H1 (cell line): ENCODE measurements at regions not wholly inside any gene's neighbourhood (a gene's known extent, or its start where the extent isn't known, plus 50 kb on each side); places are given as distances from the start of the nearest gene placed in this dataset.

ENCODE experiments used
- CTCF ChIA-PET: fragments of 300-600 bp; sonication (Branson Sonifier 250); formaldehyde crosslinking; loops from one replicate; lab custom pipeline; 2021; ENCODE audit not compliant: partially characterized antibody; lab: Charles Lee
- POLR2A ChIA-PET: fragments of 300-600 bp; sonication (Branson Sonifier 250); formaldehyde crosslinking; loops from one replicate; lab custom pipeline; 2021; ENCODE audit warnings: inconsistent platforms; ENCODE audit not compliant: partially characterized antibody; lab: Charles Lee
- DNase-seq, 2 experiments: peaks; one replicate each; pipeline versions ENCODE4 v3.0.0 to v3.0.0-alpha.2; 2010 to 2022; ENCODE audit warnings: low spot score in 2 of 2, low read depth in 1 of 2, mixed read lengths in 1 of 2
- FAIRE-seq: peaks from 2 replicates; lab custom pipeline; 2011; peaks lifted over from hg19 to GRCh38; lab: Jason Lieb, UNC
- H2AFZ ChIP-seq: 2 replicates; pipeline ENCODE4 v1.8.1; 2012; ENCODE audit warnings: low read length, inconsistent platforms
- H2AK5ac ChIP-seq: 2 replicates; pipeline ENCODE4 v1.6.1; 2013; ENCODE audit warnings: low read depth, low read length
- H2BK120ac ChIP-seq: replicated peaks from 2 replicates; pipeline ENCODE3; 2013; ENCODE audit warnings: low read depth, low read length, inconsistent platforms
- H2BK12ac ChIP-seq: 2 replicates; pipeline ENCODE4 v1.6.1; 2013; ENCODE audit warnings: low read depth, low read length
- H2BK15ac ChIP-seq: 2 replicates; pipeline ENCODE4 v1.6.1; 2013; ENCODE audit warnings: low read length
- H2BK20ac ChIP-seq: 2 replicates; pipeline ENCODE4 v1.6.1; 2013; ENCODE audit warnings: low read length
- H2BK5ac ChIP-seq: 2 replicates; pipeline ENCODE4 v1.6.1; 2013; ENCODE audit warnings: low read depth, low read length
- H3K14ac ChIP-seq: 2 replicates; pipeline ENCODE4 v1.6.1; 2013; ENCODE audit warnings: inconsistent platforms; ENCODE audit not compliant: insufficient read length
- H3K18ac ChIP-seq: 2 replicates; pipeline ENCODE4 v1.6.1; 2013; ENCODE audit warnings: low read length; ENCODE audit errors: extremely low read depth
- H3K23ac ChIP-seq: 2 replicates; pipeline ENCODE4 v1.6.1; 2013; ENCODE audit warnings: inconsistent platforms; ENCODE audit not compliant: insufficient read length
- H3K23me2 ChIP-seq: 2 replicates; pipeline ENCODE4 v1.6.1; 2013; ENCODE audit warnings: low read depth, low read length
- H3K27ac ChIP-seq: 2 replicates; pipeline ENCODE4 v1.6.1; 2011; ENCODE audit warnings: low read depth, low read length, inconsistent platforms
- H3K27me3 ChIP-seq, 4 experiments: replicated peaks in 1 of 4; 1 replicate in 1 of 4; 2 replicates in 3 of 4; pipeline versions ENCODE4 v1.6.1 to v1.8.1; 2011 to 2013; ENCODE audit warnings: low read length in 3 of 4, mild to moderate bottlenecking in 3 of 4, inconsistent platforms in 2 of 4, mixed read lengths in 2 of 4, moderate library complexity in 1 of 4; ENCODE audit not compliant: control insufficient read depth in 3 of 4, insufficient read depth in 3 of 4; ENCODE audit errors: extremely low read depth in 1 of 4
- H3K36me3 ChIP-seq, 4 experiments: 2 replicates each; pipeline versions ENCODE4 v1.6.1 to v1.8.1; 2011 to 2013; ENCODE audit warnings: mild to moderate bottlenecking in 4 of 4, low read length in 3 of 4, moderate library complexity in 2 of 4, control low read depth in 1 of 4, inconsistent platforms in 1 of 4; ENCODE audit not compliant: insufficient read depth in 4 of 4, control insufficient read depth in 2 of 4
- H3K4ac ChIP-seq: replicated peaks from 2 replicates; pipeline ENCODE3; 2013; ENCODE audit warnings: low read length, low read depth, mixed read lengths, inconsistent platforms; ENCODE audit not compliant: insufficient read length
- H3K4me1 ChIP-seq, 4 experiments: replicated peaks in 1 of 4; 1 replicate in 1 of 4; 2 replicates in 3 of 4; pipeline versions ENCODE4 v1.6.1 to v1.8.1; 2011 to 2013; ENCODE audit warnings: low read length in 3 of 4, inconsistent platforms in 2 of 4, mixed read lengths in 1 of 4; ENCODE audit not compliant: insufficient read depth in 4 of 4, control insufficient read depth in 3 of 4
- H3K4me2 ChIP-seq, 2 experiments: 2 replicates each; pipeline versions ENCODE4 v1.6.1 to v1.8.1; 2011 to 2013; ENCODE audit warnings: low read depth in 2 of 2, low read length in 2 of 2, control low read depth in 1 of 2, inconsistent platforms in 1 of 2, mild to moderate bottlenecking in 1 of 2; ENCODE audit not compliant: insufficient read depth in 1 of 2
- H3K4me3 ChIP-seq, 4 experiments: fragments of 200-600, 300-600 bp in 1 of 4; sonication (generic), shearing (Covaris generic), sonication (Bioruptor Twin) in 1 of 4; 2 replicates each; pipeline versions ENCODE4 v1.5.1 to v1.8.1; 2011 to 2016; ENCODE audit warnings: low read length in 4 of 4, low read depth in 3 of 4, control low read depth in 2 of 4, inconsistent platforms in 2 of 4, mild to moderate bottlenecking in 2 of 4, mixed read lengths in 1 of 4, moderate library complexity in 1 of 4; ENCODE audit not compliant: insufficient read depth in 2 of 4; ENCODE audit errors: extremely low read depth in 1 of 4
- H3K56ac ChIP-seq: replicated peaks from 2 replicates; pipeline ENCODE3; 2013; ENCODE audit warnings: low read depth, mild to moderate bottlenecking, mixed read lengths, low read length, inconsistent platforms; ENCODE audit not compliant: insufficient read length
- H3K79me1 ChIP-seq: 2 replicates; pipeline ENCODE4 v1.6.1; 2013; ENCODE audit warnings: low read depth, low read length, control low read depth
- H3K79me2 ChIP-seq, 2 experiments: 2 replicates each; pipeline versions ENCODE4 v1.6.1 to v1.8.1; 2012 to 2013; ENCODE audit warnings: low read length in 2 of 2, mild to moderate bottlenecking in 2 of 2, inconsistent platforms in 1 of 2; ENCODE audit not compliant: insufficient read depth in 2 of 2, control insufficient read depth in 1 of 2
- H3K9ac ChIP-seq, 4 experiments: replicated peaks in 1 of 4; 1 replicate in 1 of 4; 2 replicates in 3 of 4; pipeline versions ENCODE4 v1.6.1 to v1.8.1; 2011 to 2013; ENCODE audit warnings: low read depth in 3 of 4, low read length in 3 of 4, control low read depth in 2 of 4, mild to moderate bottlenecking in 2 of 4, moderate library complexity in 2 of 4, inconsistent platforms in 1 of 4; ENCODE audit errors: extremely low read depth in 1 of 4
- H3K9me3 ChIP-seq, 2 experiments: 2 replicates each; pipeline versions ENCODE4 v1.6.1 to v1.8.1; 2012 to 2013; ENCODE audit warnings: mild to moderate bottlenecking in 2 of 2, moderate library complexity in 2 of 2, control low read depth in 1 of 2, inconsistent platforms in 1 of 2, low read depth in 1 of 2, low read length in 1 of 2, mixed read lengths in 1 of 2; ENCODE audit not compliant: insufficient read depth in 2 of 2
- H4K20me1 ChIP-seq, 2 experiments: replicated peaks in 1 of 2; 2 replicates each; pipeline versions ENCODE3 to v1.8.1; 2011 to 2013; ENCODE audit warnings: inconsistent platforms in 2 of 2, low read length in 2 of 2, mild to moderate bottlenecking in 1 of 2; ENCODE audit not compliant: insufficient read depth in 2 of 2, control insufficient read depth in 1 of 2
- H4K5ac ChIP-seq: 2 replicates; pipeline ENCODE4 v1.6.1; 2013; ENCODE audit warnings: low read length, low read depth, mixed read lengths, inconsistent platforms; ENCODE audit not compliant: insufficient read length
- H4K8ac ChIP-seq: 2 replicates; pipeline ENCODE4 v1.8.0; 2013; ENCODE audit warnings: mild to moderate bottlenecking, moderate library complexity, low read length, inconsistent platforms; ENCODE audit not compliant: insufficient read depth; ENCODE audit errors: extremely low read depth
- H4K91ac ChIP-seq: replicated peaks from 2 replicates; pipeline ENCODE3; 2013; ENCODE audit warnings: low read length, mixed read lengths, inconsistent platforms; ENCODE audit not compliant: insufficient read length
- ASH2L ChIP-seq: fragments of 200-600, 300-600 bp; sonication (generic); IDR thresholded peaks from one replicate; pipeline ENCODE4 v1.7.1; 2017; ENCODE audit warnings: low read length
- BCL11A ChIP-seq, 2 experiments: IDR thresholded peaks; one replicate each; pipeline ENCODE4 v1.6.1; 2011; ENCODE audit warnings: low read depth in 2 of 2, low read length in 2 of 2, mild to moderate bottlenecking in 2 of 2
- BRCA1 ChIP-seq: IDR thresholded peaks from 2 replicates; pipeline ENCODE4 v1.6.1; 2012; ENCODE audit warnings: low read depth, low read length, improper control_type of control experiment
- CEBPB ChIP-seq: IDR thresholded peaks from 2 replicates; pipeline ENCODE4 v1.6.1; 2012; ENCODE audit warnings: low read depth, low read length
- CTBP2 ChIP-seq: IDR thresholded peaks from 2 replicates; pipeline ENCODE4 v1.7.0; 2011; ENCODE audit warnings: borderline replicate concordance, mild to moderate bottlenecking, moderate library complexity, mixed read lengths, low read length; ENCODE audit not compliant: insufficient read depth, insufficient read length
- EP300 ChIP-seq, 2 experiments: IDR thresholded peaks; 1 replicate in 1 of 2; 2 replicates in 1 of 2; pipeline ENCODE4 v1.6.1; 2011 to 2012; ENCODE audit warnings: low read depth in 2 of 2, low read length in 2 of 2, mild to moderate bottlenecking in 2 of 2, borderline replicate concordance in 1 of 2, inconsistent platforms in 1 of 2, moderate library complexity in 1 of 2
- GABPA ChIP-seq: IDR thresholded peaks from 2 replicates; pipeline ENCODE4 v1.6.1; 2011; ENCODE audit warnings: mild to moderate bottlenecking, low read length, moderate library complexity, borderline replicate concordance; ENCODE audit not compliant: insufficient read depth
- GTF2F1 ChIP-seq: IDR thresholded peaks from 2 replicates; pipeline ENCODE4 v1.6.1; 2012; ENCODE audit warnings: low read depth, low read length, improper control_type of control experiment, borderline replicate concordance
- HDAC2 ChIP-seq, 2 experiments: fragments of 300-600 bp in 1 of 2; sonication (generic) in 1 of 2; IDR thresholded peaks; 2 replicates each; pipeline ENCODE4 v1.6.1; 2011 to 2012; ENCODE audit warnings: low read depth in 2 of 2, low read length in 2 of 2, mild to moderate bottlenecking in 2 of 2, moderate library complexity in 2 of 2, borderline replicate concordance in 1 of 2, inconsistent platforms in 1 of 2
- NANOG ChIP-seq: IDR thresholded peaks from 2 replicates; pipeline ENCODE4 v1.6.1; 2011; ENCODE audit warnings: low read length, low read depth, mild to moderate bottlenecking, inconsistent platforms; ENCODE audit not compliant: insufficient read depth, poor library complexity, severe bottlenecking
- POLR2A ChIP-seq, 2 experiments: IDR thresholded peaks; 1 replicate in 1 of 2; 2 replicates in 1 of 2; pipeline ENCODE4 v1.6.1; 2011; ENCODE audit warnings: low read depth in 2 of 2, low read length in 2 of 2, mild to moderate bottlenecking in 2 of 2; ENCODE audit errors: control extremely low read depth in 1 of 2
- SIN3A ChIP-seq, 2 experiments: IDR thresholded peaks in 1 of 2; conservative IDR thresholded peaks in 1 of 2; 2 replicates each; pipeline ENCODE4 v1.6.1; 2011 to 2012; ENCODE audit warnings: low read length in 2 of 2, improper control_type of control experiment in 1 of 2, low read depth in 1 of 2, mild to moderate bottlenecking in 1 of 2
- YY1 ChIP-seq: IDR thresholded peaks from 2 replicates; pipeline ENCODE4 v1.6.1; 2011; ENCODE audit warnings: low read depth, mild to moderate bottlenecking, low read length
- WGBS, 2 experiments: shearing (Covaris generic) in 1 of 2; methylation state at CpG; one replicate each; pipeline versions ENCODE4 v1.1.6 to v1.1.7; 2013 to 2015; ENCODE audit warnings: low lambda C conversion rate in 2 of 2, mixed read lengths in 2 of 2, inconsistent platforms in 1 of 2, low coverage in 1 of 2, missing lambda C conversion rate in 1 of 2; ENCODE audit not compliant: insufficient replicate concordance in 2 of 2, insufficient coverage in 1 of 2, insufficient read length in 1 of 2; ENCODE audit errors: extremely low coverage in 1 of 2, missing lambda C conversion rate in 1 of 2; 5-methylcytosine and 5-hydroxymethylcytosine counted together

- FAIRE-seq (no peak), DNase-seq (no peak)
- H2AFZ ChIP-seq = no peak overlapping the region
- H3K23me2 ChIP-seq = no peaks in the 10 kb centered on the region
- H4K91ac ChIP-seq = no peak overlapping the region
- H3K79me2 ChIP-seq = no peaks in the 10 kb centered on the region
- no peak overlapping the region for H2BK12ac ChIP-seq
- no peak overlapping the region for H3K4ac ChIP-seq
- no peaks in the 10 kb centered on the region for H3K4me1 ChIP-seq
- no peak overlapping the region for H2BK15ac ChIP-seq
- no peak overlapping the region for H2AK5ac ChIP-seq
- no peak overlapping the region for H3K4me3 ChIP-seq
- H3K4me2 ChIP-seq = no peak overlapping the region
- POLR2A ChIA-PET = no interaction called here
- no peak overlapping the region for H4K8ac ChIP-seq
- H2BK5ac ChIP-seq = no peak overlapping the region
- H4K20me1 ChIP-seq = no peaks in the 10 kb centered on the region
- WGBS, 2 experiments = 83% methylated on average over 4 of the region's 4 CpGs; no CpG with 5 or more reads in 1 of the 2 experiments
- no peak overlapping the region for H3K14ac ChIP-seq
- H3K27me3 ChIP-seq = no peaks in the 10 kb centered on the region
- H3K9ac ChIP-seq = no peak overlapping the region
- no peaks in the 10 kb centered on the region for H3K36me3 ChIP-seq
- H3K27ac ChIP-seq = no peak overlapping the region
- CTCF ChIA-PET = interaction anchor here (1.2 kb wide), 1 partner anchor 17 kb away, joined by 3 read pairs; no protein-coding TSS in a partner anchor
- no peak overlapping the region for H2BK20ac ChIP-seq
- no peaks in the 10 kb centered on the region for H3K79me1 ChIP-seq
- H3K18ac ChIP-seq = no peak overlapping the region
- H2BK120ac ChIP-seq = no peak overlapping the region
- no peak overlapping the region for H4K5ac ChIP-seq
- H3K23ac ChIP-seq = no peak overlapping the region
- no peak overlapping the region for H3K56ac ChIP-seq
- no peaks in the 10 kb centered on the region for H3K9me3 ChIP-seq
- TF ChIP-seq SIN3A (conservative IDR thresholded peaks at IDR 0.05 in 1 of 2, IDR thresholded peaks at IDR 0.05 in 1 of 2; ENCODE audit: low read depth in 1 of 2, low read length in 2 of 2) = no peak
- no peak for TF ChIP-seq POLR2A (IDR thresholded peaks at IDR 0.05; ENCODE audit: control extremely low read depth in 1 of 2, low read depth in 2 of 2, low read length in 2 of 2)
- no peak for TF ChIP-seq HDAC2 (IDR thresholded peaks at IDR 0.05; ENCODE audit: borderline replicate concordance in 1 of 2, low read depth in 2 of 2, low read length in 2 of 2)
- TF ChIP-seq GABPA = no peak
- no peak for TF ChIP-seq EP300 (IDR thresholded peaks at IDR 0.05; ENCODE audit: borderline replicate concordance in 1 of 2, low read depth in 2 of 2, low read length in 2 of 2)
- TF ChIP-seq YY1 = no peak
- TF ChIP-seq CTBP2 = no peak
- TF ChIP-seq BCL11A (IDR thresholded peaks at IDR 0.05; ENCODE audit: low read depth in 2 of 2, low read length in 2 of 2) = no peak
- TF ChIP-seq ASH2L = no peak
- TF ChIP-seq BRCA1 = no peak
- no peak for TF ChIP-seq CEBPB
- TF ChIP-seq NANOG = no peak
- no peak for TF ChIP-seq GTF2F1
Measured at GRCh38 chr3:55198554-55198953, 270.7 kb upstream of the LRTM1 start.
